KOPT-K1 (cell line): ENCODE measurements at regions not wholly inside any gene's neighbourhood (a gene's known extent, or its start where the extent isn't known, plus 50 kb on each side); places are given as distances from the start of the nearest gene placed in this dataset.
"Not testable (repeated sequence)": the region's sequence is repeated elsewhere in the genome, so short reads cannot be mapped to it uniquely, and the experiment has no call there.

ENCODE experiments used
- H3K27ac ChIP-seq: fragments of 200-600 bp; sonication (generic); 2 replicates; pipeline ENCODE4 v1.5.1; 2016; ENCODE audit warnings: antibody characterized with exemption, mild to moderate bottlenecking, low read depth, low read length; ENCODE audit not compliant: poor library complexity, severe bottlenecking
- H3K36me3 ChIP-seq: fragments of 200-600 bp; sonication (generic); 2 replicates; pipeline ENCODE4 v1.5.1; 2017; ENCODE audit warnings: antibody characterized with exemption, mild to moderate bottlenecking, low read length, moderate library complexity; ENCODE audit not compliant: insufficient read depth
- H3K9me3 ChIP-seq: fragments of 200-600 bp; sonication (generic); 2 replicates; pipeline ENCODE4 v1.5.1; 2017; ENCODE audit warnings: antibody characterized with exemption, low read length, mild to moderate bottlenecking; ENCODE audit not compliant: insufficient read depth, poor library complexity, severe bottlenecking

GRCh38 chr1:47651311-47652089 is 213.7 kb downstream of the FOXD2 start:
- Histone ChIP-seq H3K27ac (no peak overlapping the region), H3K9me3 (no peaks in the 10 kb centered on the region), H3K36me3 (no peaks in the 10 kb centered on the region)

- Histone ChIP-seq H3K9me3 (no peaks in the 10 kb centered on the region), H3K27ac (no peak overlapping the region), H3K36me3 (no peaks in the 10 kb centered on the region)
Measured at GRCh38 chr1:47655521-47656300, 217.9 kb downstream of the FOXD2 start.

- no peak overlapping the region for H3K27ac ChIP-seq
- H3K36me3 ChIP-seq, result no peaks in the 10 kb centered on the region
- H3K9me3 ChIP-seq, result no peaks in the 10 kb centered on the region
Measured at GRCh38 chr1:47656719-47657685, 219.2 kb downstream of the FOXD2 start.

- Histone ChIP-seq H3K36me3 (no peaks in the 10 kb centered on the region), H3K9me3 (no peaks in the 10 kb centered on the region), H3K27ac (no peak overlapping the region)
Measured at GRCh38 chr1:47658161-47658920, 220.5 kb downstream of the FOXD2 start.

- no peak overlapping the region for H3K27ac ChIP-seq
- H3K36me3 ChIP-seq, result no peaks in the 10 kb centered on the region
- no peaks in the 10 kb centered on the region for H3K9me3 ChIP-seq
Measured at GRCh38 chr1:47659146-47659545, 221.3 kb downstream of the FOXD2 start.

GRCh38 chr1:47660622-47661021 is 222.8 kb downstream of the FOXD2 start:
- H3K9me3 ChIP-seq, result no peaks in the 10 kb centered on the region
- no peak overlapping the region for H3K27ac ChIP-seq
- H3K36me3 ChIP-seq, result no peaks in the 10 kb centered on the region

GRCh38 chr1:47661040-47661439 is 223.2 kb downstream of the FOXD2 start:
- Histone ChIP-seq H3K27ac (no peak overlapping the region), H3K9me3 (no peaks in the 10 kb centered on the region), H3K36me3 (no peaks in the 10 kb centered on the region)

GRCh38 chr1:47662068-47662467 is 224.2 kb downstream of the FOXD2 start:
- Histone ChIP-seq H3K27ac (no peak overlapping the region), H3K9me3 (no peaks in the 10 kb centered on the region), H3K36me3 (no peaks in the 10 kb centered on the region)

GRCh38 chr1:47663286-47663685 is 225.4 kb downstream of the FOXD2 start:
- H3K9me3 ChIP-seq, result no peaks in the 10 kb centered on the region
- H3K36me3 ChIP-seq, result no peaks in the 10 kb centered on the region
- no peak overlapping the region for H3K27ac ChIP-seq

- no peaks in the 10 kb centered on the region for H3K36me3 ChIP-seq
Measured at GRCh38 chr1:47664356-47664755, 226.5 kb downstream of the FOXD2 start.

GRCh38 chr1:47664896-47665295 is 227.1 kb downstream of the FOXD2 start:
- not testable (repeated sequence) for H3K36me3 ChIP-seq, H3K9me3 ChIP-seq, H3K27ac ChIP-seq

More at GRCh38 chr1:47664356-47664755, 226.5 kb downstream of the FOXD2 start:
- Histone ChIP-seq H3K9me3 (no peaks in the 10 kb centered on the region), H3K27ac (no peak overlapping the region)

- Histone ChIP-seq H3K9me3 (peaks cover 10% of the 10 kb centered on the region), H3K36me3 (no peaks in the 10 kb centered on the region), H3K27ac (no peak overlapping the region)
Measured at GRCh38 chr1:47669081-47669585, 231.3 kb downstream of the FOXD2 start.

- Histone ChIP-seq H3K9me3 (peaks cover 10% of the 10 kb centered on the region), H3K36me3 (no peaks in the 10 kb centered on the region), H3K27ac (no peak overlapping the region)
Measured at GRCh38 chr1:47672622-47673021, 234.8 kb downstream of the FOXD2 start.

- H3K27ac ChIP-seq, result no peak overlapping the region
- H3K9me3 ChIP-seq, result peaks cover 10% of the 10 kb centered on the region
Measured at GRCh38 chr1:47674189-47674588, 236.3 kb downstream of the FOXD2 start.

More at GRCh38 chr1:47674189-47674588, 236.3 kb downstream of the FOXD2 start:
- no peaks in the 10 kb centered on the region for H3K36me3 ChIP-seq
